DOHH2 (cell line): ENCODE measurements at regions not wholly inside any gene's neighbourhood (a gene's known extent, or its start where the extent isn't known, plus 50 kb on each side); places are given as distances from the start of the nearest gene placed in this dataset.

Experiments
- H3F3A ChIP-seq: fragments of 200-600 bp; sonication (generic), shearing (Covaris generic); 2 replicates; pipeline ENCODE4 v1.6.0; 2016; ENCODE audit warnings: antibody characterized with exemption, mild to moderate bottlenecking; ENCODE audit not compliant: control insufficient read depth, insufficient read depth
- H3K27ac ChIP-seq: fragments of 200-600 bp; sonication (generic); 2 replicates; pipeline ENCODE4 v1.5.1; 2014; ENCODE audit warnings: low read depth, mild to moderate bottlenecking, low read length, moderate library complexity
- H3K27me3 ChIP-seq: fragments of 200-600 bp; sonication (generic); 2 replicates; pipeline ENCODE4 v1.6.1; 2014; ENCODE audit warnings: mild to moderate bottlenecking, low read length, mixed read lengths; ENCODE audit not compliant: control insufficient read depth
- H3K36me3 ChIP-seq: fragments of 200-600 bp; sonication (generic); 2 replicates; pipeline ENCODE4 v1.6.1; 2014; ENCODE audit warnings: mild to moderate bottlenecking, low read length, moderate library complexity, mixed read lengths; ENCODE audit not compliant: control insufficient read depth
- H3K4me1 ChIP-seq: fragments of 200-600 bp; sonication (generic); 2 replicates; pipeline ENCODE4 v1.6.1; 2014; ENCODE audit warnings: mild to moderate bottlenecking, low read length, mixed read lengths; ENCODE audit not compliant: control insufficient read depth
- H3K4me2 ChIP-seq: fragments of 200-600 bp; sonication (generic); 2 replicates; pipeline ENCODE4 v1.6.0; 2014; ENCODE audit warnings: mild to moderate bottlenecking, low read length, moderate library complexity
- H3K4me3 ChIP-seq: fragments of 200-600 bp; sonication (generic); 2 replicates; pipeline ENCODE4 v1.5.1; 2014; ENCODE audit warnings: mild to moderate bottlenecking, low read length, mixed read lengths
- H3K79me2 ChIP-seq: fragments of 200-600 bp; sonication (generic); 2 replicates; pipeline ENCODE4 v1.6.1; 2014; ENCODE audit warnings: mild to moderate bottlenecking, low read length, mixed read lengths; ENCODE audit not compliant: control insufficient read depth
- H3K9me2 ChIP-seq: fragments of 200-600 bp; sonication (generic); replicated peaks from 2 replicates; pipeline ENCODE4 v1.6.1; 2014; ENCODE audit warnings: mild to moderate bottlenecking, low read length, mixed read lengths; ENCODE audit not compliant: control insufficient read depth
- H3K9me3 ChIP-seq: fragments of 200-600 bp; sonication (generic); 2 replicates; pipeline ENCODE4 v1.6.1; 2014; ENCODE audit warnings: antibody characterized with exemption, low read length, mixed read lengths; ENCODE audit not compliant: control insufficient read depth, insufficient read depth
- H4K20me1 ChIP-seq: fragments of 200-600 bp; sonication (generic); 2 replicates; pipeline ENCODE4 v1.6.0; 2014; ENCODE audit warnings: low read depth, mild to moderate bottlenecking, antibody characterized with exemption, low read length, moderate library complexity; ENCODE audit not compliant: control insufficient read depth, insufficient read depth
- CTCF ChIP-seq: fragments of 200-600 bp; sonication (generic); IDR thresholded peaks from one replicate; pipeline ENCODE4 v1.5.1; 2014; ENCODE audit warnings: antibody characterized with exemption, mild to moderate bottlenecking, low read depth, low read length; ENCODE audit not compliant: poor library complexity, severe bottlenecking
- EZH2phosphoT487 ChIP-seq: fragments of 200-600 bp; sonication (generic); IDR thresholded peaks from 2 replicates; pipeline ENCODE4 v1.6.1; 2017; ENCODE audit warnings: borderline replicate concordance, mild to moderate bottlenecking, antibody characterized with exemption, low read length, moderate library complexity, mixed read lengths

- H3K79me2 ChIP-seq: no peaks in the 10 kb centered on the region
- H3K27me3 ChIP-seq: no peaks in the 10 kb centered on the region
- no peaks in the 10 kb centered on the region for H3F3A ChIP-seq
- H3K27ac ChIP-seq: no peak overlapping the region
- no peak overlapping the region for H3K4me3 ChIP-seq
- no peak for TF ChIP-seq EZH2phosphoT487
- TF ChIP-seq CTCF: no peak
- no peaks in the 10 kb centered on the region for H3K9me3 ChIP-seq
- H4K20me1 ChIP-seq: no peaks in the 10 kb centered on the region
- peaks cover 15% of the 10 kb centered on the region for H3K4me1 ChIP-seq
- no peak overlapping the region for H3K4me2 ChIP-seq
- no peaks in the 10 kb centered on the region for H3K36me3 ChIP-seq
- no peaks in the 10 kb centered on the region for H3K9me2 ChIP-seq
These were observed 643.3 kb downstream of the BCL11A start for GRCh38 chr2:59910166-59910565.

DNA sequence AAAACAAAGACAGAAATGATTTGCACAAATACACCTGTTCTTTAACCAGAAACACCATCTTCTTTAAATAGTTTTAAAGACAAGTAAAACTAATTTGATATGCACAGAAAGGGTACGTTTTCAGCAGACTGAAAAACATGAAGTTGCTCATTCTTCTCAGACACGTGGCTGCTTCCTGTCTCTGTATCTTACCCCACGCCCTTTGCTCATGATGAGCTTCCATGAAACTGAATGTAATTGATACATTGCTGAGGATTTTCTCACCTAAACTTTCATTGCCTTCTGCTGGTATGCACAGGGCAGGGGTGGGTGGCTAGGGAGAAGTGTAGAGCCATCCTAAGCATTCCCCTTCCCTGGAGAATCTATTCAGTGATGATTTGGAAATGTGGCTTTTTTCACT lies 644.3 kb downstream of the BCL11A start:
- Histone ChIP-seq H3F3A (no peaks in the 10 kb centered on the region), H3K4me2 (no peak overlapping the region), H3K79me2 (no peaks in the 10 kb centered on the region), H3K36me3 (no peaks in the 10 kb centered on the region), H3K4me3 (no peak overlapping the region), H3K9me2 (no peaks in the 10 kb centered on the region), H3K4me1 (peaks cover 15% of the 10 kb centered on the region), H3K9me3 (no peaks in the 10 kb centered on the region), H3K27ac (no peak overlapping the region), H4K20me1 (no peaks in the 10 kb centered on the region), H3K27me3 (no peaks in the 10 kb centered on the region)
- TF ChIP-seq EZH2phosphoT487 (no peak), CTCF (no peak)

DNA sequence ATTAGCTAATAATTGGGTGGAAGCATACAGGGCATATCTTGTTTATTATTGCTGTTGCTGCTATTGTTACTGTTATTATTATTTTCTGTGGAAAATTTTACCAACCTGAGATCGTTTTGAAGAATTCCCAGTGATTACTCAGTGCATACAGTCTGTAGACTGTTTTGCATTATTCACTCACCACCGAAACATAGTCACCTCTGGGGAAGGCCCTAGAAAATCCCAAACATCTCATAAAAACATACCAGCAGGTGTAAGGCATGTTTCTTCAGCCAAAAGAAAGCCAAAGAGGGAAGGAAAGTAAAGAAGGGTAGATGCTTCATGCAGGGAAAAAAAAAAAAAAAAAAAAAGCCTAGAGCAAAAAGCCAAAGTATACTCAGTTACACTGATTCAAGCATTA lies 647.7 kb downstream of the BCL11A start:
- no peaks in the 10 kb centered on the region for H3F3A ChIP-seq

More for the DNA sequence above, 647.7 kb downstream of the BCL11A start:
- no peak overlapping the region for H3K4me3 ChIP-seq
- H4K20me1 ChIP-seq: no peaks in the 10 kb centered on the region
- no peak for TF ChIP-seq CTCF
- TF ChIP-seq EZH2phosphoT487: no peak
- H3K27ac ChIP-seq: no peak overlapping the region
- peaks cover under 1% of the 10 kb centered on the region; the same call in 1 of the 2 replicates for H3K27me3 ChIP-seq
- no peaks in the 10 kb centered on the region for H3K36me3 ChIP-seq
- no peak overlapping the region for H3K4me2 ChIP-seq
- H3K79me2 ChIP-seq: no peaks in the 10 kb centered on the region
- H3K9me3 ChIP-seq: no peaks in the 10 kb centered on the region
- no peaks in the 10 kb centered on the region for H3K9me2 ChIP-seq
- peaks cover 12% of the 10 kb centered on the region for H3K4me1 ChIP-seq
